ENCODE measurements at regions not wholly inside any gene's neighbourhood (a gene's known extent, or its start where the extent isn't known, plus 50 kb on each side); places are given as distances from the start of the nearest gene placed in this dataset.

GRCh38 chr1:59096501-59096900 lies 200.4 kb upstream of the FGGY start:
- Mint-ChIP-seq H3K4me3 (ENCODE audit: unreplicated experiment) (no peak overlapping the region), H3K27ac (ENCODE audit: unreplicated experiment) (no peak overlapping the region), H3K27me3 (ENCODE audit: unreplicated experiment) (no peaks in the 10 kb centered on the region), H3K36me3 (ENCODE audit: unreplicated experiment) (no peaks in the 10 kb centered on the region), H3K9me3 (ENCODE audit: unreplicated experiment) (no peaks in the 10 kb centered on the region), H3K4me1 (ENCODE audit: unreplicated experiment) (peaks cover 7% of the 10 kb centered on the region)
- no peak for DNase-seq (ENCODE audit: extremely low spot score, unreplicated experiment)
- TF ChIP-seq, protein P1, sequence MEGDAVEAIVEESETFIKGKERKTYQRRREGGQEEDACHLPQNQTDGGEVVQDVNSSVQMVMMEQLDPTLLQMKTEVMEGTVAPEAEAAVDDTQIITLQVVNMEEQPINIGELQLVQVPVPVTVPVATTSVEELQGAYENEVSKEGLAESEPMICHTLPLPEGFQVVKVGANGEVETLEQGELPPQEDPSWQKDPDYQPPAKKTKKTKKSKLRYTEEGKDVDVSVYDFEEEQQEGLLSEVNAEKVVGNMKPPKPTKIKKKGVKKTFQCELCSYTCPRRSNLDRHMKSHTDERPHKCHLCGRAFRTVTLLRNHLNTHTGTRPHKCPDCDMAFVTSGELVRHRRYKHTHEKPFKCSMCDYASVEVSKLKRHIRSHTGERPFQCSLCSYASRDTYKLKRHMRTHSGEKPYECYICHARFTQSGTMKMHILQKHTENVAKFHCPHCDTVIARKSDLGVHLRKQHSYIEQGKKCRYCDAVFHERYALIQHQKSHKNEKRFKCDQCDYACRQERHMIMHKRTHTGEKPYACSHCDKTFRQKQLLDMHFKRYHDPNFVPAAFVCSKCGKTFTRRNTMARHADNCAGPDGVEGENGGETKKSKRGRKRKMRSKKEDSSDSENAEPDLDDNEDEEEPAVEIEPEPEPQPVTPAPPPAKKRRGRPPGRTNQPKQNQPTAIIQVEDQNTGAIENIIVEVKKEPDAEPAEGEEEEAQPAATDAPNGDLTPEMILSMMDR (IDR thresholded peaks at IDR 0.05) = no peak

- no peaks in the 10 kb centered on the region for H3K27me3 Mint-ChIP-seq (ENCODE audit: unreplicated experiment)
- no peak overlapping the region for H3K4me3 Mint-ChIP-seq (ENCODE audit: unreplicated experiment)
- H3K4me1 Mint-ChIP-seq (ENCODE audit: unreplicated experiment) = peaks cover 7% of the 10 kb centered on the region
- H3K9me3 Mint-ChIP-seq (ENCODE audit: unreplicated experiment) = no peaks in the 10 kb centered on the region
- DNase-seq (ENCODE audit: extremely low spot score, unreplicated experiment) = no peak
- TF ChIP-seq, protein P1 (IDR thresholded peaks at IDR 0.05) = no peak
- no peak overlapping the region for H3K27ac Mint-ChIP-seq (ENCODE audit: unreplicated experiment)
- no peaks in the 10 kb centered on the region for H3K36me3 Mint-ChIP-seq (ENCODE audit: unreplicated experiment)
These were observed 198.2 kb upstream of the FGGY start for GRCh38 chr1:59098655-59099054.

- DNase-seq (ENCODE audit: extremely low spot score, unreplicated experiment) = no peak
- peaks cover 13% of the 10 kb centered on the region for H3K4me1 Mint-ChIP-seq (ENCODE audit: unreplicated experiment)
- H3K27me3 Mint-ChIP-seq (ENCODE audit: unreplicated experiment) = no peaks in the 10 kb centered on the region
- TF ChIP-seq, protein P1 (IDR thresholded peaks at IDR 0.05) = no peak
- no peak overlapping the region for H3K4me3 Mint-ChIP-seq (ENCODE audit: unreplicated experiment)
- H3K36me3 Mint-ChIP-seq (ENCODE audit: unreplicated experiment) = no peaks in the 10 kb centered on the region
- no peaks in the 10 kb centered on the region for H3K9me3 Mint-ChIP-seq (ENCODE audit: unreplicated experiment)
- no peak overlapping the region for H3K27ac Mint-ChIP-seq (ENCODE audit: unreplicated experiment)
These were observed 196.1 kb upstream of the FGGY start for GRCh38 chr1:59100708-59101374.

- Mint-ChIP-seq H3K36me3 (ENCODE audit: unreplicated experiment) (no peaks in the 10 kb centered on the region), H3K27ac (ENCODE audit: unreplicated experiment) (no peak overlapping the region), H3K4me1 (ENCODE audit: unreplicated experiment) (peaks cover 17% of the 10 kb centered on the region), H3K27me3 (ENCODE audit: unreplicated experiment) (no peaks in the 10 kb centered on the region), H3K4me3 (ENCODE audit: unreplicated experiment) (no peak overlapping the region), H3K9me3 (ENCODE audit: unreplicated experiment) (no peaks in the 10 kb centered on the region)
- no peak for DNase-seq (ENCODE audit: extremely low spot score, unreplicated experiment)
- TF ChIP-seq, protein P1 (IDR thresholded peaks at IDR 0.05) = no peak
These were observed 195.4 kb upstream of the FGGY start for GRCh38 chr1:59101518-59101917.

- TF ChIP-seq, protein P1 (IDR thresholded peaks at IDR 0.05) = no peak
- H3K4me1 Mint-ChIP-seq (ENCODE audit: unreplicated experiment) = peaks cover 12% of the 10 kb centered on the region
- H3K36me3 Mint-ChIP-seq (ENCODE audit: unreplicated experiment) = no peaks in the 10 kb centered on the region
- no peak overlapping the region for H3K27ac Mint-ChIP-seq (ENCODE audit: unreplicated experiment)
- no peaks in the 10 kb centered on the region for H3K27me3 Mint-ChIP-seq (ENCODE audit: unreplicated experiment)
- no peak for DNase-seq (ENCODE audit: extremely low spot score, unreplicated experiment)
- H3K9me3 Mint-ChIP-seq (ENCODE audit: unreplicated experiment) = no peaks in the 10 kb centered on the region
- H3K4me3 Mint-ChIP-seq (ENCODE audit: unreplicated experiment) = no peak overlapping the region
These were observed 193.4 kb upstream of the FGGY start for GRCh38 chr1:59103457-59103856.

All from osteocyte (in vitro differentiated cells).